HepG2 (cell line): ENCODE measurements at regions not wholly inside any gene's neighbourhood (a gene's known extent, or its start where the extent isn't known, plus 50 kb on each side); places are given as distances from the start of the nearest gene placed in this dataset.

Experiments used
- CEBPZ ChIP-seq: IDR thresholded peaks from 2 replicates; pipeline ENCODE4 v1.6.1; 2012; ENCODE audit warnings: low read length, improper control_type of control experiment
- FOXK1 ChIP-seq: sonication (generic); formaldehyde crosslinking; IDR thresholded peaks from 2 replicates; pipeline ENCODE4 v1.4.0; 2020; ENCODE audit warnings: low read depth, missing genetic modification reagents, borderline replicate concordance
- MYC ChIP-seq: sonication (generic); formaldehyde crosslinking; IDR thresholded peaks from 2 replicates; pipeline ENCODE4 v1.9.0; 2021; ENCODE audit warnings: missing genetic modification reagents, borderline replicate concordance
- NR2F1 ChIP-seq, 2 experiments: fragments of 450-650 bp in 1 of 2; formaldehyde crosslinking in 1 of 2; IDR thresholded peaks; 2 replicates each; pipeline versions ENCODE4 v1.5.0 to v1.6.1; 2016 to 2020; ENCODE audit warnings: mild to moderate bottlenecking in 1 of 2, missing compliant biosample characterization in 1 of 2, missing genetic modification reagents in 1 of 2, moderate library complexity in 1 of 2
- POLR2A ChIP-seq, 2 experiments: IDR thresholded peaks; 2 replicates each; pipeline ENCODE4 v1.6.1; 2011; ENCODE audit warnings: low read depth in 2 of 2, low read length in 2 of 2, mild to moderate bottlenecking in 1 of 2, moderate library complexity in 1 of 2; ENCODE audit not compliant: insufficient read depth in 1 of 2
- SIN3A ChIP-seq: IDR thresholded peaks from 2 replicates; pipeline ENCODE4 v1.6.1; 2011; ENCODE audit warnings: low read depth, mild to moderate bottlenecking, control low read depth, low read length, borderline replicate concordance
- SRF ChIP-seq: IDR thresholded peaks from 2 replicates; pipeline ENCODE4 v1.6.1; 2011; ENCODE audit warnings: mild to moderate bottlenecking, low read depth, low read length, moderate library complexity
- USF2 ChIP-seq, 2 experiments: sonication (generic) in 1 of 2; formaldehyde crosslinking in 1 of 2; IDR thresholded peaks; 2 replicates each; pipeline versions ENCODE4 v1.5.1 to v1.6.1; 2011 to 2020; ENCODE audit warnings: borderline replicate concordance in 1 of 2, low read depth in 1 of 2, low read length in 1 of 2, mild to moderate bottlenecking in 1 of 2, missing genetic modification reagents in 1 of 2, moderate library complexity in 1 of 2
- ZBTB14 ChIP-seq: sonication (generic); formaldehyde crosslinking; IDR thresholded peaks from 2 replicates; pipeline ENCODE4 v1.4.0; 2020; ENCODE audit warnings: missing genetic modification reagents
- ZFP41 ChIP-seq: sonication (generic); formaldehyde crosslinking; IDR thresholded peaks from 2 replicates; pipeline ENCODE4 v1.4.0; 2020; ENCODE audit warnings: mild to moderate bottlenecking, missing genetic modification reagents, borderline replicate concordance

GRCh38 chr12:91781114-91781513 is 364.5 kb downstream of the BTG1 start:
- no peak for TF ChIP-seq CEBPZ
- no peak for TF ChIP-seq NR2F1 (CRISPR knock-in tag; IDR thresholded peaks at IDR 0.05)
- no peak for TF ChIP-seq USF2 (IDR thresholded peaks at IDR 0.05; ENCODE audit: low read depth, low read length)
- TF ChIP-seq USF2 (CRISPR knock-in tag; IDR thresholded peaks at IDR 0.05; ENCODE audit: borderline replicate concordance) = no peak
- TF ChIP-seq POLR2A (IDR thresholded peaks at IDR 0.05; ENCODE audit: insufficient read depth in 1 of 2, low read depth in 2 of 2, low read length in 2 of 2) = no peak
- TF ChIP-seq ZBTB14 (CRISPR knock-in tag) = no peak
- no peak for TF ChIP-seq SRF
- no peak for TF ChIP-seq ZFP41
- no peak for TF ChIP-seq SIN3A
- TF ChIP-seq FOXK1 (CRISPR knock-in tag) = no peak
- TF ChIP-seq MYC = no peak
